HFFc6 (cell line): ENCODE measurements at regions not wholly inside any gene's neighbourhood (a gene's known extent, or its start where the extent isn't known, plus 50 kb on each side); places are given as distances from the start of the nearest gene placed in this dataset.

Experiments
- DNase-seq: peaks from one replicate; pipeline ENCODE4 v3.0.0-alpha.2; 2018
- H3K27ac Mint-ChIP-seq: 2 replicates; pipeline ENCODE4 v1.8.0; 2020; ENCODE audit warnings: mild to moderate bottlenecking, mixed read lengths
- H3K27me3 Mint-ChIP-seq: 2 replicates; pipeline ENCODE4 v1.8.0; 2021; ENCODE audit warnings: mild to moderate bottlenecking, moderate library complexity, mixed read lengths; ENCODE audit not compliant: insufficient read depth
- H3K36me3 Mint-ChIP-seq: 2 replicates; pipeline ENCODE4 v1.8.0; 2021; ENCODE audit warnings: low read depth, mixed read lengths
- H3K4me1 Mint-ChIP-seq: 2 replicates; pipeline ENCODE4 v1.8.0; 2020; ENCODE audit warnings: low read depth, mixed read lengths
- H3K4me3 Mint-ChIP-seq: 2 replicates; pipeline ENCODE4 v1.8.0; 2020; ENCODE audit warnings: mild to moderate bottlenecking, moderate library complexity, mixed read lengths
- H3K9me3 Mint-ChIP-seq: 2 replicates; pipeline ENCODE4 v1.8.0; 2020; ENCODE audit warnings: mild to moderate bottlenecking, mixed read lengths
- TF ChIP-seq, protein P1 (sequence below): fragments of 200-600 bp; sonication (generic); IDR thresholded peaks from 2 replicates; pipeline ENCODE4 v1.5.0; 2021; ENCODE audit warnings: antibody characterized with exemption, mild to moderate bottlenecking

DNA sequence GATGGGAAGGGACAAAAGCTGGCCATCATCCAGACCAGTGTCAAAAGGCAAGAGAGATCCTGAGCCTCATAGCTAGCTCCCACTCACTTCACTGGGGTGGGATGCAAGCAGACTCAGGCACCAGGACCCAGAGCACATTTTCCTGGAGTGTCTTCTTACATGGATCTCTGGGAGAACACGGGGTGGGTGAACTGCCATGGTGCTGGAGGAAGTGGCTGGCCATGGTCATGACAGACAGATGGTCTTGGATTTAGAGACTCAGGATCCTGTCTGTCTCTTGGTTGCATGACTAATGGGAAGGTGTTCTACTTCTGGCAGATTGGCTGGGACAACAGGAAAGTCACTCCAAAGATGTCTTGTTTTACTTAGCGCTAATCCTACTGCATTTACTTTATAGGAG, 311.5 kb downstream of the ATP23 start:
- H3K36me3 Mint-ChIP-seq, result no peaks in the 10 kb centered on the region
- no peak for DNase-seq
- H3K27me3 Mint-ChIP-seq, result peaks cover 3% of the 10 kb centered on the region
- TF ChIP-seq, protein P1, sequence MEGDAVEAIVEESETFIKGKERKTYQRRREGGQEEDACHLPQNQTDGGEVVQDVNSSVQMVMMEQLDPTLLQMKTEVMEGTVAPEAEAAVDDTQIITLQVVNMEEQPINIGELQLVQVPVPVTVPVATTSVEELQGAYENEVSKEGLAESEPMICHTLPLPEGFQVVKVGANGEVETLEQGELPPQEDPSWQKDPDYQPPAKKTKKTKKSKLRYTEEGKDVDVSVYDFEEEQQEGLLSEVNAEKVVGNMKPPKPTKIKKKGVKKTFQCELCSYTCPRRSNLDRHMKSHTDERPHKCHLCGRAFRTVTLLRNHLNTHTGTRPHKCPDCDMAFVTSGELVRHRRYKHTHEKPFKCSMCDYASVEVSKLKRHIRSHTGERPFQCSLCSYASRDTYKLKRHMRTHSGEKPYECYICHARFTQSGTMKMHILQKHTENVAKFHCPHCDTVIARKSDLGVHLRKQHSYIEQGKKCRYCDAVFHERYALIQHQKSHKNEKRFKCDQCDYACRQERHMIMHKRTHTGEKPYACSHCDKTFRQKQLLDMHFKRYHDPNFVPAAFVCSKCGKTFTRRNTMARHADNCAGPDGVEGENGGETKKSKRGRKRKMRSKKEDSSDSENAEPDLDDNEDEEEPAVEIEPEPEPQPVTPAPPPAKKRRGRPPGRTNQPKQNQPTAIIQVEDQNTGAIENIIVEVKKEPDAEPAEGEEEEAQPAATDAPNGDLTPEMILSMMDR, result no peak
- H3K9me3 Mint-ChIP-seq, result no peaks in the 10 kb centered on the region
- H3K4me1 Mint-ChIP-seq, result no peaks in the 10 kb centered on the region; the same call in 1 of the 2 replicates
- no peak overlapping the region for H3K27ac Mint-ChIP-seq
- no peak overlapping the region for H3K4me3 Mint-ChIP-seq

DNA sequence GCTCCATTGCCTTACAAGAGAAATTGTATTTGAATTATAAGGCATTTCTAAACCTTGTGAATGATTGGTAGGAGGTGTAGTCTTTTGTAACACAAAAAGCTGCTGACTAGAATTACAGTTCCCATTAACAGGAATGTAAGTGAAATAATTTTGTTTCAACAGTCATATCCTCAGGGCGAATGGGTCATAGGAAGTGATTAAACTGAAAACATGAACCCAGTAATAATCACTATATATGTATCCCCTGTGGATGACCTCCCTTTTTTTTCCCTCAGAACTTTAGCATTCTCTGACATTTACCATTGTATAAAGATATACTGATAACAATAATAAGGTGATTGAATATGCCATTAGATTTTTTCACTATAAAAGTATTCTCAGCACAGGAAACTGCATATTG, 312.3 kb downstream of the ATP23 start:
- Mint-ChIP-seq H3K27ac (no peak overlapping the region), H3K9me3 (no peaks in the 10 kb centered on the region), H3K4me3 (no peak overlapping the region), H3K36me3 (no peaks in the 10 kb centered on the region), H3K4me1 (no peaks in the 10 kb centered on the region; the same call in 1 of the 2 replicates), H3K27me3 (peaks cover 3% of the 10 kb centered on the region)
- no peak for DNase-seq
- TF ChIP-seq, protein P1, result no peak

DNA sequence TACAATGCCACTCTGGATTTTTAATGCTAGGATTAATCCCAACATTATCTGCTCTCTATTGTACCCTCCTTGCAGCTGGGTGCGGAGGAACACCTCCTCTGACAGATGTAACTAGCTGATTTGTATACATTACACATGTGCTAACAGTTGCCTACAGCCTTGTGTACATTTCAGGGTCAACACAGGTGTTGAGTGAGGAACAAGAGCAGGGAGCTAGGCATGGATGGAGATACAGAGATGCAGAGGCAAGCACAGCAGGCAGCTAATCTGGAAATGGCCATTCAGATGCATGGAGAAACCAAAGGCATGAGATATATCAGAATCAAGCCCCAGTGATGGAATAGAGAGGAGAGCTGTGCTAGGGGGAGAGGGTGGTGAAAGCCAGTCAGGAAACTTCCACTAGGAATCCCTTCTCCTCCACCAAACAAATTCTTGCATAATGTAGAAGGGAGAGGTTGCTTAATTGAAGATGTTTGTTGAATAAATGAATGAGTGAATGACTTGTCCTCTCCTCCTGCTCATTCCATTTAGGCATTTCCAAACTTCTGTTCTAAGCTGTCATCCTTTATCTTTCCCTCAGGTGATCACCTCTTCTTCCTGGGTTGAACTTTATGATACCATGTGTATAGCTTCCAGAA, 313.2 kb downstream of the ATP23 start:
- Mint-ChIP-seq H3K4me1 (no peaks in the 10 kb centered on the region; the same call in 1 of the 2 replicates), H3K27me3 (peaks cover 3% of the 10 kb centered on the region), H3K36me3 (no peaks in the 10 kb centered on the region), H3K9me3 (no peaks in the 10 kb centered on the region), H3K27ac (no peak overlapping the region), H3K4me3 (no peak overlapping the region)
- TF ChIP-seq, protein P1, result no peak
- no peak for DNase-seq

DNA sequence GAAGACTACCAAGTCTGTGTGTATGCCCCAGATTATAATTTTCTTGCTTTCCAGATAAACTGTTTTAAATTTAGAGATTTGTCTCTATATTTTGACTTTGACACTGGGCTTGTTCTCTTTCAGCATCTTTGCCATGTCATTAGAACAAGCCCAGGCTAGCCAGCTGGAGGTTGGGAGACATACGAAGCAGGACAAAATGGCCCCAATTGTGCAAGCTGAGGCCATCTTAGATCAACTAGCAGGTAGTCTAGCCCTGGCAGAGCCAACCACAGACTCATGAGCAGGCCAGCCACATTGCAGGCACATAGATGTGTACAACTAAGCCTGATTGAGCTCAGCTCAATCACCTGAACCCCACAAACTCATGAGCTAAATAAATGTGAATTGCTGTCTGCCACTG, 321.4 kb downstream of the ATP23 start:
- no peaks in the 10 kb centered on the region for H3K36me3 Mint-ChIP-seq
- DNase-seq, result no peak
- no peaks in the 10 kb centered on the region for H3K9me3 Mint-ChIP-seq
- H3K4me1 Mint-ChIP-seq, result no peaks in the 10 kb centered on the region
- TF ChIP-seq, protein P1, result no peak
- H3K4me3 Mint-ChIP-seq, result no peak overlapping the region
- no peaks in the 10 kb centered on the region; the same call in 1 of the 2 replicates for H3K27me3 Mint-ChIP-seq
- H3K27ac Mint-ChIP-seq, result no peak overlapping the region

DNA sequence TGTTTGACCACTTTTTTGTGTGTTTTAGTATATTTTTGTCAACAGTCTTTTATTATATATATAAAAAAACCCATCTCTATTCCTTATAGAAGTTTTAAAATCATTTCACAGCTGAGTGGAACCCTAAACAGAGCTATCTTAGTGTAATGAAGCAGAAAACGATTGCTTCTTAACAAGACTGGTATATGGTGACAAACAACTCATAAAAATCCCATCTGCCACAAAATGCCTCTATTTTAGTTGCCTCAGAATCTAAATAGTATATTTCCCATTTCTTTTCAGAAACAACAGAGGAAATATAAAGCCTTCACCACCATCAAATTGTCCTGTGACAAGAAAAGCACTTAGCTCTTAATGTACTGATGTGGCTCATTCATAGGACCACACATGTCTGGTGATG, 322.4 kb downstream of the ATP23 start:
- H3K27ac Mint-ChIP-seq, result no peak overlapping the region
- TF ChIP-seq, protein P1, result no peak
- no peaks in the 10 kb centered on the region for H3K4me1 Mint-ChIP-seq
- H3K4me3 Mint-ChIP-seq, result no peak overlapping the region
- no peaks in the 10 kb centered on the region for H3K36me3 Mint-ChIP-seq
- no peaks in the 10 kb centered on the region; the same call in 1 of the 2 replicates for H3K27me3 Mint-ChIP-seq
- no peak for DNase-seq
- H3K9me3 Mint-ChIP-seq, result no peaks in the 10 kb centered on the region

DNA sequence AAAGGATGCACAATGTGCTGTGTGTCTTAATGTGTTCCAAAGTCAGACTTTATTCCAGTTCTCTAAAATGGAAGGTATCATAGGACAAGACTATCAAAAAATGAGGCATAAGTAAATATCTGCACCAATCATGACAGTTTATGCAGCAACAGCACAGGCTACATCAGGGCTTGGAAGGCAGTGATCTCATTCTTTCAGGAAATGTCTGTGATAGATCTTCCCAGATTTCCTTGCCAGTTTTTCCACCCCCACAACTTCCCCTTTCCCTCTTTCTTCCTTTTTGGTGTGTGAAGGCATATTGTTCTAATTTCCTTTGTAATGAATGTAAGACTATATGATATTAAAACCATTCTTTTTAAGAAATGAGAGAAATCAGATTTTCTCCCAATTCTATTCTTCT, 326.7 kb downstream of the ATP23 start:
- H3K27ac Mint-ChIP-seq, result no peak overlapping the region
- no peaks in the 10 kb centered on the region for H3K4me1 Mint-ChIP-seq
- no peak for DNase-seq
- TF ChIP-seq, protein P1, result no peak
- H3K36me3 Mint-ChIP-seq, result no peaks in the 10 kb centered on the region
- H3K4me3 Mint-ChIP-seq, result no peak overlapping the region
- no peaks in the 10 kb centered on the region for H3K9me3 Mint-ChIP-seq
- peaks cover 3% of the 10 kb centered on the region; the same call in 1 of the 2 replicates for H3K27me3 Mint-ChIP-seq
